ES-I3 (cell line): ENCODE measurements at regions not wholly inside any gene's neighbourhood (a gene's known extent, or its start where the extent isn't known, plus 50 kb on each side); places are given as distances from the start of the nearest gene placed in this dataset.

Experiments used
- H3K36me3 ChIP-seq: 2 replicates; pipeline ENCODE4 v1.6.1; 2013; ENCODE audit warnings: mild to moderate bottlenecking, low read length, control low read depth, moderate library complexity; ENCODE audit not compliant: insufficient read depth
- H3K4me1 ChIP-seq: 2 replicates; pipeline ENCODE4 v1.6.1; 2013; ENCODE audit warnings: mild to moderate bottlenecking, control low read depth, low read length; ENCODE audit not compliant: insufficient read depth
- H3K9ac ChIP-seq: 2 replicates; pipeline ENCODE4 v1.6.1; 2013; ENCODE audit warnings: low read depth, mild to moderate bottlenecking, low read length, moderate library complexity
- H3K9me3 ChIP-seq: 2 replicates; pipeline ENCODE4 v1.6.1; 2013; ENCODE audit warnings: mild to moderate bottlenecking, low read length, moderate library complexity; ENCODE audit not compliant: control insufficient read depth, insufficient read depth

DNA sequence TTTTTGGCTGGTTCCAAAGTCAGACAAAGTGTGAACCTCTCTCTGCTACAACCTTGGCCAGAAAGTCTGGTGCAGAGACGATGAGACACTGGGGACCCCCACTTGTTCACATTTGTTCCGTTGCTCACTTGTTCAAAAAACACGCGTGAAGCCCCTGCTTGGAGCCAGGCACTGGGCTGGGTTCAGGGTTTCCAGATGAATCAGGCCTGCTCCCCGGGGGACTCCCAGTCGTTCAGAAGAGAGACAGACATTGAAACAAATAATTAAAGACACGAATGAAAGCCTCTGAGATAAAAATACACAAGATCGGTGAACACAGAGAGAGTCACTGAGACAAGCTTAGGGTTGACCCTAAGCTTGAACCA is 101.5 kb upstream of the RUNX3 start:
- no peaks in the 10 kb centered on the region for H3K9me3 ChIP-seq
- H3K9ac ChIP-seq: no peak overlapping the region
- no peaks in the 10 kb centered on the region for H3K36me3 ChIP-seq
- H3K4me1 ChIP-seq: peaks cover 14% of the 10 kb centered on the region; the same call in 1 of the 2 replicates

GRCh38 chr1:25030674-25031589 is 100.9 kb upstream of the RUNX3 start:
- H3K9ac ChIP-seq: no peak overlapping the region
- H3K4me1 ChIP-seq: peaks cover 18% of the 10 kb centered on the region; the same call in 1 of the 2 replicates

DNA sequence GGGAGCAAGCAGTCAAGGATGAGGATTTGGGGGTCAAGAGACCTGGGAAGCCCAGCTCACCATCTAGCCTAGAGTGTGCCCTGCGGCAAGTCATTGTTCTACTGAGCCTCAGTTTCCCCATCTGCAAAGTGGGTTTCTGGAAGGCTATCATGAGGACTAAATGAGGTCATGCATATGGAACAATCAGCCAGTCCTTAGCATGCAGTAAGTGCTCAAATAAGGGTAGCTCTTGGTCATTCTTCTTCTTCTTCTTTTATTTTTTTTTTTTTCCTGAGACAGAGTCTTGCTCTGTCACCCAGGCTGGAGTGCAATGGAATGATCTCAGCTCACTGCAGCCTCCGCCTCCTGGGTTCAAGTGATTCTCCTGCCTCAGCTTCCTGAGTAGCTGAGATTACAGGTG is 99.9 kb upstream of the RUNX3 start:
- H3K9ac ChIP-seq: no peak overlapping the region
- H3K9me3 ChIP-seq: no peaks in the 10 kb centered on the region
- H3K36me3 ChIP-seq: no peaks in the 10 kb centered on the region
- H3K4me1 ChIP-seq: peaks cover 18% of the 10 kb centered on the region; the same call in 1 of the 2 replicates

More at GRCh38 chr1:25030674-25031589, 100.9 kb upstream of the RUNX3 start:
- no peaks in the 10 kb centered on the region for H3K36me3 ChIP-seq
- H3K9me3 ChIP-seq: no peaks in the 10 kb centered on the region

- Histone ChIP-seq H3K9me3 (no peaks in the 10 kb centered on the region), H3K9ac (no peak overlapping the region), H3K36me3 (no peaks in the 10 kb centered on the region), H3K4me1 (peaks cover 18% of the 10 kb centered on the region; the same call in 1 of the 2 replicates)
Observed at GRCh38 chr1:25028907-25029599, 99.0 kb upstream of the RUNX3 start.

DNA sequence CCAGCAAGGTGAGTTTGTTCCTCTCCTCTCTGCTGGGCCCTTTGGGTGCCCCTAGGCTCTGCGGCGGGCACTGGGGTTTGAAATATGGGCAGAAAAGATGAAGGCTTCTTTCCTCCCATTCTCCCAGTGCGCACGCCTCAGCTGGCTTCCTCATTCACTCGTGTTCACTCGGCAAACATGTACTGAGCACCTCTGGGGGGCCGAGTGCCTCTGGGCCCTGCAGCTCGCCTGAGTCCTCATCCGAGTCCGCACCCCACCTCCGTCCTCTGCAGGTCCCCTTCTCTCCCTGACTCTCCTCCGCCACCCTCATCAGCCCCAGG is 98.5 kb upstream of the RUNX3 start:
- no peaks in the 10 kb centered on the region for H3K9me3 ChIP-seq
- peaks cover 14% of the 10 kb centered on the region; the same call in 1 of the 2 replicates for H3K4me1 ChIP-seq
- H3K9ac ChIP-seq: no peak overlapping the region
- no peaks in the 10 kb centered on the region for H3K36me3 ChIP-seq

DNA sequence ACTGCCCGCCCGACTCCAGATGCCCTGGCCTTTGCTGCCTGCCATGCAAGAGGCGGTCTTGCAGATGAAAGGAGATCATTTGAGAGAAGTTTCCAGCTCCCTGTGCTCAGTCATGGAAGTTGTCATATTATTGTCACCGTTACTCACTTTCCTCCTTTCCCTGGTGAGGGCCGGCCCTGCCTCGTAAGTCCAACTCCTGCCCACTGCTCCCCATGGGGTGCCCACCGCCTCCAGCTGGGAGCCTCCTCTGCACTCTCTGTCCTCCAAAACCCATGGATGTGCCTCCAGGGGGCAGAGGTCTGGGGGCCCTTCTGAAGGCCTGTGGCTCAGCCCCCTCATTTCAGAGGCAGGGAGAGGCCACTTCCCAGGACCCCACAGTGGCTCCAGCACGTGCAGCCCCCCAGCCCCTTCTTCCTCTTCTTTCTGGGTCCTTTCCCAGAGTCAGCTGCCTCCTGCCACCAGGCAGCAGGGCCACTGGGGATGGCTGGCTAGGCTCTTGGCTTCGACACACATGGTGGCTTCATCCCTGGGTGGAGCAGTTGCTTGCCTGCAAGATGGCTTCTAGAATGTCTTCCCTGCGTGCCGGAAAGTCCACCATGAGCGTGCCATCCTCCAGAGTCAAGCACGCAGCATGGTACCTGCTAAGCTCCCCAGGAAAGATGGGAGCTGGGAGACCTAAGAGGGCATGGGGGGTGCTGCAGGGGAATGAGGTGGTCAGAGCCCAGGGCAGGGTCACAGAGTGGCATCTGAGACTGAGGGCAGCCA is 97.9 kb upstream of the RUNX3 start:
- Histone ChIP-seq H3K36me3 (no peaks in the 10 kb centered on the region), H3K9me3 (no peaks in the 10 kb centered on the region), H3K4me1 (peaks cover 18% of the 10 kb centered on the region; the same call in 1 of the 2 replicates), H3K9ac (no peak overlapping the region)

DNA sequence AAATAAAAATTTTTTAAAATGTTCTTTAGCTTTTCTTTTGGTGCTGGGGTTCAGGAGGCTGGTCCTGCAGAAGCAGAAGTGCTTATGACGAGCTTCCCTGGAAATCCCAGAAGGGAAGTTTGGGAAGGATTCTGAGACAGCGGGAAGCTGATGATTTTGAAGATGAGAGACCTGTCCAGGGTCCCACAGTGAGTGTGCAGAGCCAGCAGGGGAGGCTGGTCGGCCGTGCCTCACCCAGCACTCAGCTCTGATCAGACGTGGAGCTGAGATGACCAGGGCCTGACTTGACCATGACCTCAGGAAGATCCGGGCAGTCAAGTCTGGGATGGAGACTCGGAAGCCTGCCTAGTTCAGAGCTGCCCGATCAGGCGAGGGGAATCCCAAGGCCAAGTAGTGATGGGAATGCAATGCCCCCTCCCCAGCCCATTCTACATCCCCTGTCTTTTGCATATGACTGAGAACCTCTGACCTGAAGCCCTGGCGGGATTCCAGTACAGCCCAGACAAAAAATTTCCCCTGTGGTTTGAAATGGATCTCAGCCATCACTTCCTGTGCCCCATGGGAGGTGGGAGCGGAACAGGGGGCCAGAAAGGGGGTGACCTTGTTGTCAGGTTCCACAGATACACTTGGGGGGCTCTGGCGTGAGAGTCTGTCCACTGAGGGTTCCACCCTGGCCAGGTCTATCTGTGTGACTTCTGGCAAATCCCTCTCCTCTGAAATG is 96.8 kb upstream of the RUNX3 start:
- H3K9ac ChIP-seq: no peak overlapping the region
- peaks cover 22% of the 10 kb centered on the region; the same call in 1 of the 2 replicates for H3K4me1 ChIP-seq
- no peaks in the 10 kb centered on the region for H3K36me3 ChIP-seq

DNA sequence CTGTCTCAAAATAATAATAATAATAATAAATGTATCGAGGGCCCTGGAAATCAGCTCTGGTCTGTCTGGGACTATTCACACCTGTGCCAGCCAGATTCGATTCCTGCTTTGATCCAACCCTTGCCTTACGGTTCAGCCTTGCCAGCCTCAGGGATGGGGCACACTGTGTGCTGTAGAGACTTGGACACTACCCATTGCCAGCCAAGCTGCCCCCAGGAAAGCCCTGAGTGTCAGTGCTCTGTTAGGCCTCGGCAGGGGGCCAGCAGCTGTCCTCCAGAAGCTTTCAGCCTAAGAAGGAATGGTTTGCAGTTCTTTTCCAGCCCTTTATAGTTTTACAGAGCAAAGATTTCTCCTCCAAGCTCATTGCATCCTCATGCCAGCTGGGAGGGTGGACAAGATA is 96.2 kb upstream of the RUNX3 start:
- H3K9ac ChIP-seq: no peak overlapping the region

More for the DNA sequence above, 96.8 kb upstream of the RUNX3 start:
- H3K9me3 ChIP-seq: no peaks in the 10 kb centered on the region

GRCh38 chr1:25024615-25025350 is 94.7 kb upstream of the RUNX3 start:
- Histone ChIP-seq H3K36me3 (no peaks in the 10 kb centered on the region), H3K4me1 (peaks cover 28% of the 10 kb centered on the region; the same call in 1 of the 2 replicates), H3K9me3 (no peaks in the 10 kb centered on the region), H3K9ac (no peak overlapping the region)

More for the DNA sequence above, 96.2 kb upstream of the RUNX3 start:
- Histone ChIP-seq H3K4me1 (peaks cover 22% of the 10 kb centered on the region; the same call in 1 of the 2 replicates), H3K36me3 (no peaks in the 10 kb centered on the region), H3K9me3 (no peaks in the 10 kb centered on the region)

DNA sequence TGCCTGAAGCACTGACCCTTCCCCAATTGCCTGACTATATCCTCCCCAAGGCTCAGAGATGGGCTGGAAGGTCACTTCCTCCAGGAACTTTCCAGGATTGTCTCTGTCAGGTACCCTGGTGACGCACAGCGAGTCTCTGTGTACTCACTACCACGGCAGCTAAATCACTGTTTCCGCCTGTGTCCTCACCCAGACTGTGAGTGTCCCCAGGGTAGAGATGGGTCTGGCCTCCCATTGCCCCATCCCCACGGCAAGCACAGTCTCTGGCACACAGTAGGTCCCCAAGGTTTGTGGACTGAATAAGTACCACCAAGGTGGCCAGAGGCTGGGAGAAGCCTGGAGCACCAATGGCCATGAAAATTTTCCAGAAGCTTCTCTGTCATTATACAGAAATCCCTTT is 93.8 kb upstream of the RUNX3 start:
- no peaks in the 10 kb centered on the region for H3K36me3 ChIP-seq
- no peaks in the 10 kb centered on the region for H3K9me3 ChIP-seq
- H3K9ac ChIP-seq: no peak overlapping the region
- H3K4me1 ChIP-seq: peaks cover 37% of the 10 kb centered on the region; the same call in 1 of the 2 replicates

DNA sequence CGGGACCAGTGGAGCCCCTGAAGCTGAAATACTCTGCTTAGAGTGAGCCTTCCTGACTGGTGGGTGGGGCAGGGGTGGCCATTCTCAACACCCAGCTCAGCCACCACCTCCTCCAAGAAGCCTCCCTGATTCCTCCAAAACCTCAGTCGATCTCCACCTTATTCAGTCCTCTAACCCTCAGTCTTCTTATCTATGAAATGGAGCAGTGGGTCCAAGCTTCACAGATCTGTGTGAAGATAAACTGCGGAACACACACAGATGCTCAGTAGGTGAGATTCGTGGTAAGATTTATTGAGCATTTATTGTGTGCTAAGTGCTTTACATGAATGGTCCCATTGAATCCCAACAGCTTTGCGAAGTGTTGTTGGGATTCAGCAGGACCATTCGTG is 93.1 kb upstream of the RUNX3 start:
- Histone ChIP-seq H3K36me3 (no peaks in the 10 kb centered on the region), H3K9me3 (no peaks in the 10 kb centered on the region), H3K9ac (no peak overlapping the region), H3K4me1 (peaks cover 38% of the 10 kb centered on the region; the same call in 1 of the 2 replicates)

DNA sequence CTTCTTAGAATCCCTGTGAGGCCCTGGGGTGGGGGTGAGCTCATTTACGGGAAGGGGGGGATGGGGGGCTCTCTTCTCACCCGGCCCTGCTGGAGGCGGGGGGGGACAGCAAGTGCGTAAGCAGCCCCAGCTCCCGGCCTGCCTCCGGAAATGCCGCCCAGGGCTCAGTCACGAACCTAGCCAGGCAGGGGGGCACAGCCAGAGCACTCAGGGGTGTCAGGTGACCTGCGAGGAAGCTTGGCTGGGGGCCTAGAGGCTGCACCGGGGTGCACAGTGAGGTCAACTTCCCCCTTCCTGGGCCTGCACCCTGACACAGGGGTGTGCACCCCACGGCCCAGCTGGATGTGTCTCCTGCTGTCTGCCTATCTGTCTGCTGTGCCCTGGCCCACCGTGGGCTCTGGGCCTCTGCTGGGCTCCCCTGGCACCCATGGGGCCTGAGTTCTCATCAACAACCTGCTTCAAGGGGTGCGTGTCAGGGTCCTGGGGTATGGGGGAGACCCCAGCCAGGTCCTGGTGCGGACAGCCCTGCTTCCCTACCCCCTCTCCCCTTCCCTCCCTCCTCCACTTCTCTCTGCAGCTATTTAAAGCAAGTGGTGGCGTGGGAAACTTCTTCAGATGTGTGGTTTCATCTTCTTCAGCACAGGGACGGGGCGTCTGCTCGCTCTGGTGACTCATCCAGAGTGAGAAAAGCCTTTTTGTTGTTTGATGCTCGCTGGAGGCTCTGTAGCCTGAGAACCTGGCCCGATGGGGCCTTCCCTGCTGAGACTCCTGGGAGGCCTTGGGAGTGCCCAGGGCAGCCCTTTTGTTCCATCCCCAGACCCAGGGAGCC is 92.5 kb upstream of the RUNX3 start:
- no peaks in the 10 kb centered on the region for H3K9me3 ChIP-seq
- H3K4me1 ChIP-seq: peaks cover 44% of the 10 kb centered on the region; the same call in 1 of the 2 replicates
- peak overlapping the region; percentile 31; the same call in 1 of the 2 replicates for H3K9ac ChIP-seq
- no peaks in the 10 kb centered on the region for H3K36me3 ChIP-seq
